Prostate gland (tissue), 2 donors: ENCODE measurements at regions not wholly inside any gene's neighbourhood (a gene's known extent, or its start where the extent isn't known, plus 50 kb on each side); places are given as distances from the start of the nearest gene placed in this dataset.

ENCODE experiments used
- DNase-seq: peaks from one replicate; pipeline ENCODE4 v3.0.0-alpha.2; 2019; ENCODE audit warnings: low spot score
- H3K27ac ChIP-seq, 2 donors: fragments of 200-600 bp; sonication (generic); 2 replicates each; pipeline ENCODE4 v1.5.1; 2017 to 2019
- H3K27me3 ChIP-seq: fragments of 200-600 bp; sonication (generic); replicated peaks from 2 replicates; pipeline ENCODE4 v1.5.1; 2019; ENCODE audit not compliant: insufficient read depth
- H3K36me3 ChIP-seq, 2 donors: fragments of 200-600 bp; sonication (generic); 1 replicate in 1 of 2; 2 replicates in 1 of 2; pipeline versions ENCODE4 v1.5.1 to v1.8.1; 2017 to 2019
- H3K4me1 ChIP-seq: fragments of 200-600 bp; sonication (generic); replicated peaks from 2 replicates; pipeline ENCODE4 v1.5.1; 2019
- H3K4me3 ChIP-seq, 2 donors: fragments of 200-600 bp; sonication (generic); 2 replicates each; pipeline ENCODE4 v1.5.1; 2017 to 2019
- H3K9me3 ChIP-seq: fragments of 200-600 bp; sonication (generic); 2 replicates; pipeline ENCODE4 v1.5.1; 2017
- POLR2A ChIP-seq: fragments of 450-650 bp; IDR thresholded peaks from one replicate; pipeline ENCODE4 v1.6.1; 2016; ENCODE audit warnings: antibody characterized with exemption, mild to moderate bottlenecking
- POLR2AphosphoS5 ChIP-seq: sonication (generic); formaldehyde crosslinking; IDR thresholded peaks from one replicate; pipeline ENCODE4 v1.6.1; 2017; ENCODE audit warnings: antibody characterized with exemption
- WGBS: methylation state at CpG from one replicate; pipeline ENCODE4 v1.1.5; 2018; 5-methylcytosine and 5-hydroxymethylcytosine counted together
- intact Hi-C: fragments of 100-400 bp; cut with DNase I; formaldehyde crosslinking; loops from one replicate; pipeline ENCODE4 v1.14.2; 2022
- TF ChIP-seq, protein P1 (sequence below), 4 experiments: fragments of 200-600 bp in 2 of 4; fragments of 450-650 bp in 2 of 4; sonication (generic) in 2 of 4; IDR thresholded peaks; 1 replicate in 3 of 4; 2 replicates in 1 of 4; pipeline ENCODE4 v1.5.1; 2016 to 2019; ENCODE audit warnings: antibody characterized with exemption in 4 of 4, mild to moderate bottlenecking in 2 of 4, moderate library complexity in 2 of 4

- DNase-seq: no peak
- no peak overlapping the region for H3K4me3 ChIP-seq
- no peaks in the 10 kb centered on the region for H3K36me3 ChIP-seq
- intact Hi-C loops: no loop called here
- no peaks in the 10 kb centered on the region for H3K4me1 ChIP-seq
- no peaks in the 10 kb centered on the region for H3K9me3 ChIP-seq
- WGBS: 63% methylated on average over 2 of the region's 2 CpGs
- H3K27ac ChIP-seq: no peak overlapping the region
- H3K27me3 ChIP-seq: no peaks in the 10 kb centered on the region
- TF ChIP-seq, protein P1, sequence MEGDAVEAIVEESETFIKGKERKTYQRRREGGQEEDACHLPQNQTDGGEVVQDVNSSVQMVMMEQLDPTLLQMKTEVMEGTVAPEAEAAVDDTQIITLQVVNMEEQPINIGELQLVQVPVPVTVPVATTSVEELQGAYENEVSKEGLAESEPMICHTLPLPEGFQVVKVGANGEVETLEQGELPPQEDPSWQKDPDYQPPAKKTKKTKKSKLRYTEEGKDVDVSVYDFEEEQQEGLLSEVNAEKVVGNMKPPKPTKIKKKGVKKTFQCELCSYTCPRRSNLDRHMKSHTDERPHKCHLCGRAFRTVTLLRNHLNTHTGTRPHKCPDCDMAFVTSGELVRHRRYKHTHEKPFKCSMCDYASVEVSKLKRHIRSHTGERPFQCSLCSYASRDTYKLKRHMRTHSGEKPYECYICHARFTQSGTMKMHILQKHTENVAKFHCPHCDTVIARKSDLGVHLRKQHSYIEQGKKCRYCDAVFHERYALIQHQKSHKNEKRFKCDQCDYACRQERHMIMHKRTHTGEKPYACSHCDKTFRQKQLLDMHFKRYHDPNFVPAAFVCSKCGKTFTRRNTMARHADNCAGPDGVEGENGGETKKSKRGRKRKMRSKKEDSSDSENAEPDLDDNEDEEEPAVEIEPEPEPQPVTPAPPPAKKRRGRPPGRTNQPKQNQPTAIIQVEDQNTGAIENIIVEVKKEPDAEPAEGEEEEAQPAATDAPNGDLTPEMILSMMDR (IDR thresholded peaks at IDR 0.05): no peak
- no peak for TF ChIP-seq POLR2AphosphoS5
- TF ChIP-seq POLR2A: no peak
Measured at GRCh38 chr3:106797461-106797860, 579.8 kb upstream of the CCDC54 start.

DNA sequence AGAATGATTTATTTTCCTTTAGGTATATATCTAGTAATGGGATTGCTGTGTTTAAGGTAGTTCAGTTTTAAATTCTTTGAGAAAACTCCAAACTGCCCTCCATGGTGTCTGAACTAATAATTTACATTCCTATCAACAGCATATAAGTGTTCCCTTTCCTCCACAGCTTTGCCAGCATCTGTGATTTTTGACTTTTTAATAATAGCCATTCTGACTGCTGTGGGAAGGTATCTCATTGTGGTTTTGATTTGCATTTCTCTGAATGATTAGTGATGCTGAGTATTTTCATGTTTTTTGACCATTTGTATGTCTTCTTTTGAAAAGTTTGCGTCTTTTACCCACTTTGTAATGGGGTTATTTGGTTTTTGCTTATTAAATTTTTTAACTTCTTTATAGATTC lies 571.6 kb upstream of the CCDC54 start:
- H3K4me1 ChIP-seq: no peaks in the 10 kb centered on the region
- 98% methylated on average over 1 of the region's 1 CpG for WGBS
- DNase-seq: no peak
- H3K27ac ChIP-seq: no peak overlapping the region
- no peaks in the 10 kb centered on the region for H3K36me3 ChIP-seq
- H3K4me3 ChIP-seq: no peak overlapping the region
- TF ChIP-seq POLR2A: no peak
- no peak for TF ChIP-seq POLR2AphosphoS5
- TF ChIP-seq, protein P1 (IDR thresholded peaks at IDR 0.05): no peak
- intact Hi-C loops: no loop called here
- no peaks in the 10 kb centered on the region for H3K27me3 ChIP-seq
- H3K9me3 ChIP-seq: no peaks in the 10 kb centered on the region

DNA sequence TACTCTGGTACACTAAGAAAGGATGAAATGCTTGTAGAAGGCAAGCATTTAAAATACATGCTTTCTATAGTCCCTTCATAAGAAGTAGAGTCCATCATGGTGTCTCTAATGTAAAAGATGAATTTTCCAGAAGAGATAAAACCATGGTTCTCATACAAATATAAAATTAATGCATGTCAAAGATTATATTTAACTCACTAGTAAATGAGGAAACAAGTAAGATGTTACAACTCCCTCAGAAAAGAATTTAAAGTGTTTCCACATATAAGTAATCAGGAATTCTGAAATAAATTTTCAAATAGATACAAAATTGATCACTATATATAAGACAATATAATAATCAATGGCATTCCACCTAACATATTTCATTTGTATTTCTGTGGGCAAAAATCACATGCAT lies 570.3 kb upstream of the CCDC54 start:
- Histone ChIP-seq H3K9me3 (no peaks in the 10 kb centered on the region), H3K4me3 (no peak overlapping the region), H3K27me3 (no peaks in the 10 kb centered on the region), H3K4me1 (no peaks in the 10 kb centered on the region), H3K36me3 (no peaks in the 10 kb centered on the region), H3K27ac (no peak overlapping the region)
- intact Hi-C loops: no loop called here
- TF ChIP-seq POLR2A (no peak), POLR2AphosphoS5 (no peak)
- TF ChIP-seq, protein P1 (IDR thresholded peaks at IDR 0.05): no peak
- no peak for DNase-seq

GRCh38 chr3:106809041-106809440 lies 568.2 kb upstream of the CCDC54 start:
- TF ChIP-seq POLR2AphosphoS5 (no peak), POLR2A (no peak)
- TF ChIP-seq, protein P1 (IDR thresholded peaks at IDR 0.05): no peak
- H3K9me3 ChIP-seq: no peaks in the 10 kb centered on the region
- WGBS: 90% methylated on average over 3 of the region's 3 CpGs
- H3K36me3 ChIP-seq: no peaks in the 10 kb centered on the region
- H3K27me3 ChIP-seq: no peaks in the 10 kb centered on the region
- intact Hi-C loops: no loop called here
- no peak overlapping the region for H3K4me3 ChIP-seq
- no peaks in the 10 kb centered on the region for H3K4me1 ChIP-seq
- no peak for DNase-seq
- H3K27ac ChIP-seq: no peak overlapping the region

DNA sequence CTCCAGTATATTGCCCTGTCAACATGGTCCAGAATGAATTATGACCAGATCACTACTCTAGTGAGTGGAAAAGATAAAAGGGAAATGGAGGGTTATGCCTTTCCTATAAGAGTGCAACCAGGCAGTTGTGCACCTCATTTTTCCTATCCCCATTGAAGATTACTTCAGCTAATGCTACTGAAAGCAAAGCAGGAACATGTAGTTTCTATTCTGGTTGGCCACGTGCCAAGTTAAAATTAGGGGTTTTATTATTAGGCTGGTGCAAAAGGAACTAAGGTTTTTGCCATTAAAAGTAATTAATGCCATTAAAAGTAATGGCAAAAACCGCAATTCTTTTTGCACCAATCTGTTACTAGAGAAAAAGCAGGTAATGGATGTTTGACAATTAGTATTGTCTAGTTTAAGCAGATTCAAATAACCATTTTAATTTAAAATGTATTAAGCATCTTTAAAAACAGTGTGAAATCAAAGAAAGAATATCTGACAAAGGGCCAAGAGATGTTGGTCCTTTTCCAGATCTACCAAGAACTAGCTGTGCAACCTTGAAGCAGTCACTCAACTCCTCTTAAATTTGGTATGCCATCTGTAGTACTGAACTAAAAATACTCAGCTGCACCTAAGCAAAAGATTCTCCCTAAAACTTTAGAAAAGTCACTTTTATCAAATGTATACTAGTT lies 567.5 kb upstream of the CCDC54 start:
- H3K27ac ChIP-seq: no peak overlapping the region
- no peak for TF ChIP-seq POLR2A
- no peaks in the 10 kb centered on the region for H3K36me3 ChIP-seq
- 43% methylated on average over 2 of the region's 2 CpGs for WGBS
- intact Hi-C loops: no loop called here
- H3K9me3 ChIP-seq: no peaks in the 10 kb centered on the region
- H3K4me1 ChIP-seq: no peaks in the 10 kb centered on the region
- H3K4me3 ChIP-seq: no peak overlapping the region
- H3K27me3 ChIP-seq: no peaks in the 10 kb centered on the region
- DNase-seq: no peak
